GM21447 (cell line): ENCODE measurements at regions not wholly inside any gene's neighbourhood (a gene's known extent, or its start where the extent isn't known, plus 50 kb on each side); places are given as distances from the start of the nearest gene placed in this dataset.

Source experiments
- ATAC-seq: cut with Tn5 transposase; IDR thresholded peaks from one replicate; pipeline ENCODE4 v1.9.1; 2021; ENCODE audit not compliant: unreplicated experiment

DNA sequence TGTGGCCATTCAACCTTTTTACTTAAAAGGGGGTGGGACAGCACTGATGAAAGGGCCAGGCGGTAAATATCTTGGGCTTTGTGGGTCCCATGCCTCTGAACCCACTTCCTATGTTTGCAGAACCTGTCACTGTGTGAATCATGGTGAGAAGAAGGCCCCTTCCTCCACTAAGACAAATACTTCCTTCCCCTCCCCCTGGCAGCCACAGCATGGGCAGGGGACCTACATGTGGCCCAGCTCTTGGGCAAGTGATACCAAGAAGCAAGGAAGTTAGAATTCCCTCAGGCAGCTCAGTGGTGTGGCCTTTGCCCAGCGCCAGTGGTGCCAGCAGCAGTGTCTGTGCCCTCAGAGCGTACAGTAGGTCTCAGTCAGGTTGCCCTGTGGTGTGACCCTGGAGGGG, 168.6 kb downstream of the TRIM33 start:
- ATAC-seq = no peak

DNA sequence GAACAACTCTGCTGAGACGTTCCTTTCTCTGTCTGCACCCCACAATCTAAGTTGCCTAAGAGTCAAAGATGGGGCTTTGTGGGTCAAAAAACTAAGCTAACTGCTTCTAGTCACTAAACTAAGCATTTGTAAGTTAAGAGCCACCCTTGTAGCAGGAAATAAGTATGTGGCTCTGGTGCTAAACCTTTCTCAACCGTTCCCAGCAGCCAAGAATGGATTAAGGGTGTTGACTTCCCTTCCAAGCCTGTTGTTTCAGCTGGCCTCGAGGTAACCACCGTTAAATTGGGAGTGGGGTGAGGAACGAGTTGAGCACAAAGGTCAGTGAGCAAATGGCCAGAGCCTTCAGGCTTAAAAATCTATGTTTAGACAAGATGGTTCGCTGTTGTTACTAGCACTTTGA, 169.1 kb downstream of the TRIM33 start:
- no peak for ATAC-seq

DNA sequence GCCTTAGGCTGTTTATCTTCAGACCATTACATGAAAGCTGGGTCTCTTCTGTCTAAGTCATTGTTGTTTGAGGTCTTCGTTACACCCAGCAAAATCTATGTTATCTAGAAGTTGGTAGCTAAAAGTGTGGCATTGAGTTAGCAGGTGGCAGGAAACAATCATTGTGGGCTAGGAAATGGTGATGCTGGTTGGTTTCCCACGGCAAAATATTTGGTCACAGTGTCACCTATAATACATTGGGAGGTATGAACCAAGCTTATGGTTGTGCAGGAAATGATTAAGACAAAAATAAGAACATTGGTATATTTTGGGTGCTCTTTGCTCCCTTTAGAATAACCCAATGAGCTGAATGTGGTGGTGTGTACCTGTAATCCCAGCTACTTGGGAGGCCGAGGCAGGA, 169.7 kb downstream of the TRIM33 start:
- ATAC-seq = no peak

DNA sequence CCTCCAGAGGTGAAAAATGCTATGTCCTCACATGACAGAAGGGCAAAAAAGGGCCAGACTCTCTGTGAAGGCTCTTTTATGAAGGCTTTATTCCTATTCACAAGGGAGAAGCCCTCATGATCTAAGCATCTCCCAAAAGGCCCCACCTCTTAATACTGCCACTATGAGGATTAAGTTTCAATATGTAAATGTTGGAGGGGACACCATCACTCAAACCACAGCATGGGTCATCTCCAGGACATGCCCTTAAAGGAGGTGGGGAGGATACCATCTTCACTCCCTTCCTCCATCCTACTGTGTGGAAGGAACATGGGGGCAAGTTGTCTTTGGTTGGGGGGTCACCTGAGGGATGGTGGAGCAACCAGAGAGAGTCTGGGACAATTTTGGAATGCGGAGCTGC, 170.1 kb downstream of the TRIM33 start:
- ATAC-seq = no peak

DNA sequence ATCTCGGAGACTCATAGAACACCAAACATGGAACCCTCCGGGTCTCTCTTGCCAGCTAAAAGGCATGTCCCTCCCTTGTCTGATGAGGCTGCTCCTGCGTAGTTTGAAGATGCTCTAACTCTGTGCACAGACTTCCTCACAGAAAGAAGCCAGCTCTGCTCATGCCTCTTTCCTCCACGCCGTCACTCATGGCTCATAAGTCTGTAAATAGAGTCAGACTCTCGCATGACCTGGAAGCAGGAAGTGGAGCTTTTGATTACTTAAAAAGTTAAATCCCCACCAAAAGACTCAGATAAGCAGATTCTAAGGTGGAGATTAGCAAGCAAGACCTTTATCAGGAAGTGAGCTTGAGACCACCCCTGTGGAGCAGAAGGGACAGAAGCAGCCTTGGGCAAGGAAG, 171.6 kb downstream of the TRIM33 start:
- ATAC-seq = no peak

DNA sequence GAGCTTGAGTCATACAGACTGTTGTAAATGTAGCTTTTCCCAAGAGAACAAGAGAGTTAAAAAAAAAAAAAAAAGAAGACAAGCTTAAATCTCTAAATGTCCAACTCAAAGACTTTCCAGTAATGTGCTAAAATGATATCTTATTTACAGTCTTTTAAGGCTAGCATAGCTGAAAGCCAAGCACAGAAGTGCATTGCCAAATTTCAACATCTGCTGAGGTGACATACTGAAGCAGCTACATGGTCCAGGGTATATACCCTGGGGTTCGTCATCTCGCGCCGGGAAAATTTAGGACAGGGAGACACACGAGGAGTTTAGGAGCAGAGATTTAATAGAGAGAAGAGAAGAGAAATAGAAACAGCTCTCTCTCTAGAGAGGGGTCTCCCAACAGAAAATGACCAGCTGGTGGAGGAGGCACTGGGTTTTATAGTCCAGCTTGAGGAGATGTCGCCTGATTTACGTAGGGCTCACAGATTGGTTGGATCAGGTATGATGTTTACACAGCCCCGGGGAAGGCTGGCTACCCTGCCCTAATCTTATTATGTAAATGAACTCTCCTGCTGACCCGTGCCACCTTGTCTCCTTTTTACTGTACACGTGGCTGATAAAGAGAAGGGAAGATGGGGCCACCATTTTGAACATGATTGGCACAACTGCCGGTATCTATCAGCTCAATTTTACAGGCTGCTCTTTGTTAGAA, 172.7 kb downstream of the TRIM33 start:
- ATAC-seq = no peak

DNA sequence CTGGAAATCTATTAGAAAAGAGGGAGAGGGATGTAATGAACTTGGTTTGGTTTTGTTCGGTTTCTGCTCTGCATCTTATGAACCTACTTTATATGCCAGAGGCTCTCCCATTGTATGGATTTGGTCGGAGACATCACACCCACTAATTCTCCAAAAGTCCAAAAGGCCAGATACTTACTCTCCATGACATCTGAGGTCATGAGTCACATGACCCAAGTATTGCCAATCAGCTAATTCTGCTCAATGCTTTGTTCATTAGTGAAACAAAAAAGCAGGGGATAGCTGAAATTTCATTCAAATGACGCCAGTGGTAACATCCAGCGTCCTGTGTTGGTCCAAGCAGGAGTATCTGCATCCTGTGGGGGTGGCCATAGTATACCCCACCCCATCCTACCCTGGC, 173.6 kb downstream of the TRIM33 start:
- no peak for ATAC-seq

DNA sequence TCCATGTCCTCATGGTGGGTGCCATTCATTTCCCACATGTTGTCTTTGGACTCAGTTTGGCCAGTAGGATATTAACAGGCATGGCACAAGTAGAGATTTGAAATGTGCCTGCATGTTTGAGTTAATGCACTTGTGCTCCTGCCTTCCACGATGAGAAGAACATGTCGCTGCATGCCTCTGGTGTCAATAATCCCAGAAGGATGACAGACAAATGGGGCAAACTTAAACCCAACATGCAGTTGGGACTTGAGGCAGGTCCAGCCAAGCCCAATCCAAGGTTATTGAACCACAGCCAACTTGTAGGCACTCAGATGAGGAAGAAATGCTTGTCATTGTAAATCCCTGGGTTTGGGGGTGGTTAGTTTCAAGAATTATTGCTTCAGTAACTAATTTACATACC, 174.6 kb downstream of the TRIM33 start:
- ATAC-seq = no peak

DNA sequence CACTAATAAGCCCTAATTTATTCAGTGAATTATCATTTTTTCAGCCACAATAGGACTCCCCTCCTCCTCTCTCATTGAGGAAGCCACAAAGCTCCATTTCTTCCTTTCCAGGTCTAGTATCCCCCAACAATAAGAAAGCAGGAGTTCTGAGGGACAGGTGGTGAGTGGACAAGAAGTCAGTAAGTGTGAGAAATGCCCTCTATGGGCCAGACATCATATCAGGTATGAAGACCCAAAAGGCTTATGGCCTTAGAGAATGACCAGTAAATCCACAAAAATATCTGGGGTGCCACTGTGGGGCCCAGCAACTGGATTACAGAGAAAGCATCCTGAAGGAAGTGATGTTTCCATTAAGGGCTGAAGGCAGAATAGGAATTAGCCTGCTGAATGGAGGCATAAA, 175.7 kb downstream of the TRIM33 start:
- ATAC-seq = no peak

DNA sequence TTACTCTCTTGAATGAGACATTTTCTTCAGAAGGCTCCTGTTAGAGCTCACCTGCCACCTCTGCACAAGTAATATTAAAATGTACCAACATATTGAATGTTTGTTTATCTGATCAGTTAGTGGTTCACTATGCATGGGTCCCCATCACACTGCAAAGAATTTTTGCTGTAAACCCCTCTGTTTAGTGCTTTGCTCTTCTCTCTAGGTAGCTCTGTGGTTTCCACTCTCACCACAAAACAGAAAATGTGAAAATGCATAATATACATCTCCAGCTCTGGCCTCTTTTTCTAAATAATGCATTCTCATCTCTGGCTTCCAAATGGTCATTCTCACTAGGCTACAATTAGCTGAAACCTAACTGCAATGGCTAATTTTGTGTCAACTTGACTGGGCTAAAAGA, 176.7 kb downstream of the TRIM33 start:
- ATAC-seq = no peak

DNA sequence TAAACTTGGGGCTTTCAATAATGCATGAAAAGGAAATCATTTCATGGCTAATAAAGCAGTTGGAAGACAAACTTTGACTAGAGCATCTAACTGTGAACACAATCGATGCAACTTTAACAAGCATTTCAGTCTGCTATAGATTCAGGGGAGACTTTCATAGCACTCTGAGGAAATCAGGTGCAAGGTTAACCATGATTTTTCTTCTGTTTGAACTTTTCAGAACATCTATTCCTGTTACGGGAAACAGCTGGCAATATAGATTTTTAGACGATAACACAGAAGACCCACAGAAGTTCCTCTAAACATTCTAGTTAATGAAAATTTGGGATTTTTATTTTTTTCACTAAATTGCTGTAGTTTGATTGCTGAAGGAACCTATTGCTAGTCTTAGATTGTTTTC, 177.3 kb downstream of the TRIM33 start:
- ATAC-seq = no peak

DNA sequence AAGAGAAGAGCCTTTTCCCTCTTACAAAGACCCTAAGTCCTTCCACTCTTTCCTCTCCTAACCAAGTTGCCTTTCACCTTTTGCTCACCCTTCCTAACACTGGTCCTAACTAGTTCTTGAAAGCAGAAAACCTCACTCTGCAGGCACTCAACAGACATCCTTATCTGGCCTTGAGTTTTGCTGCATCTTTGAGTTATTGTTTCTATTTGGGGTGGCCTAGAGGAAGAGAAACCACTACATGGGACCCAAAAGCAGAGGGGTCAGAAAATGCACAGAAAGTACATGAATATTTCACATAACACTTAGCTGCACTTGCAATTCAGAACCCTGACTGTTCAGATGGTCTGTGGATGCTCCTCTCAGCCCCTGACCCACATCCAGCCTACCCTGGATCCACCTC, 178.3 kb upstream of the SYT6 start:
- ATAC-seq = no peak

DNA sequence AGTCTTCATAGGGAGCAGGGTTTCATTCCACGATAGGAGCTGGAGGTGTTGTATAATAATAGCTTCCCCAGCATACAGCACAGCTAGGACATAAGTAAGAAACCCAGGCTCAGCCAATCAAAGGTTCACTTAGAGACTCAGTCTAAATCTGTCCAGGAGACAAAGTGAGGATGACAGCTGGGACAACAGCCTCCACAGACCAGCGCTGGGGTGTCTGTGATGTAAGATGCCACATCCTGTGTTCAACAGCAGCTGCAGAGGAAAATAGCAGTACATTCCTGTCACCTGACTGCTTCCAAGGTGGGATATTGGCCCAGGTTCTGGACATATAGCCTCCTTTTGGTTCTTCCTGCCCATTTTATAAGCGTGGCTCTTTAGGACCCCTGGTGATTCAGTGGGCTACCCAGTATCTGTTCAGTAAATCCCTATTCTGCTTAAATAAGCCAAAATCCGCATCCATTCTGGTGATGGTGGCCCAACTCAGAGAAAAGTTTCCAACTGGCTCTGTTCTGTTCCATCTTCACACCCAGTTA, 176.8 kb upstream of the SYT6 start:
- ATAC-seq = no peak

DNA sequence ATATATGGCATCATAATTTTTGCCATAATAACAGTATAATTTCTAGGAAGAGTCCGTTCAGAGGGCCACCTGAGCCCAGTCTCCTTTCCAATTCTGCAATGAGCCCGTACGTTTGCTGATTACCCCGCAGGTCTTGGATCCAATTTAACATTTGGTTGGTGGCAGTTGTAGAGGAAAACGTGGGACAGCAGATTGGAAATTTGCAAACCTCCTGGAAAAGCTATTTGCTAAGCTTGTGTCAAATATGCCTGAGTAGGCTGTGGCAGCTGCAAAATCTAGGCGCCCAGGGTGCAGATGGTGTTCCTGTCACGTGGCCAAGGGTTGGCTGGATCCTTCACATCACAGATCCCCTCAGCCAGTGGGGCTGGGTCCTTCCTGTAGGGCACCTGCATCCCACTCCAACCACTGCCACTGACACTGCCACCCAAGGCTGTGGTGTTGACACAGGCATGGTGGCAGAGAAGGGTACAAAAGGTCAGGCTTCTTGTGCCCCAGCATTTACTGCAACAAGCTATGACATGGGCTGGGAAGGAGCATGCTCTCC, 174.8 kb upstream of the SYT6 start:
- no peak for ATAC-seq

DNA sequence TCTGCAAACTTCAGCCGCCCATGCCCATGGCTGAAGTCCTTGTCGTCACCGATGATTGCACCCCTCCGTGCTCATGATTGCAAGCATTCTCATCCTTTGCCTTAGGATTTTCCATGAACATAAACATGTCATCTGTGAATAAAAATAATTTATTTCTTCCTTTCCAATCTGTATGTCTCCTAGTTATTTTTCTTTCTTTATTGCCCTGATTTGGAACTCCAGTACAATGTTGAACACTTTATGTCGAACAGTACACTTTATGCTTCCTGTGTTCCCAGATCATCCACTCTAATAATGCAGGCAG, 170.9 kb upstream of the SYT6 start:
- ATAC-seq = no peak

DNA sequence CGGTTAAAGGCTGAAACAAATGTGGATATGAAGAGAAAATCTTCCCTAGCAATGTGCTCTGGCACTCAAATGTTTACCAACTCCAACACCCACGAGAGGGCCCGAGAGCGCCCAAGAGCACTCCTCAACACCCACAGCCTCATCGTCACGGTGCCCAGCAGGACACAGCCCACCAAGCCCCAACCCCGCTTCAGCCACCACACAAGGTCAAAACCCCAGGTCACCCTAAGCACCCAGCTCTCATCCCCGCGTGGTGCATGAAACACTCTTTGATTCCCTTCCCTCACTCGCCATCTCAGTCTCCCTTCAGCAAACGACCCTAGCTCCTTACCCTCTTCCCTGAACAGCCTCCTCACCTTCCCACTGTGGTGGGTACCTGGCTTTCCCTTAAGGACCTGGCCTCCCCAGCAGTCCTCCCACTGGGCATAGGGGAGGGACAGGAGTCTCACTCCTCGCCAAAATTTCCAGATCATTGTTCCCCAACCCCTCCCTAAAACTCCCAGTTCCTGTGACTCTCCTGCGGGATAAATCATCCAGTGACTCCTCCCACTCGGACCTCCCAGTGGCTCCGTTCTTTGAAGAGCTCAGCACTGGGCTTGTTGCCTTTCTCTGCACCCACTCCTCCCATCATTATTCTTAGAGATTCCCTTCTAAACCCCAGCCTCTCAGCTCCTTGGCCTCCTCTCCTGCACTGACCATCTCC, 170.4 kb upstream of the SYT6 start:
- ATAC-seq = no peak

DNA sequence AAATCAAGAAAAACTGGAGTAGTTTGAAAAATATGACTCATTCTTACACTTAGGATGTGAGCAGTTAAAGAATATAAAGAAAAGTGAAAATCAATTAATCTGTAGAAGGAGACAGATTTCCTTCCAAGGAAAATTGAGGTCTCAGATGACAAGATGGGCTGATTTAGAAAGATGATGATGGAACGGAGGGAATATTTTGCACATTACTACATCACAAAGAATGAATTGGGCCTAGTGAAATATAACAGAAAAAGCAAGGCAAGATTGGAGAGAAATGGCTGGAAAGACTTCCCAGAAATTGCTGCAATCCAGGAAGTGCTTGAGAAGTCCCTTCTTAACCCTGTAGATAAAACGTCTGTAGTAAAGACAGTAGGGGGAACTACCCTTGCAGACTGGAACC, 169.1 kb upstream of the SYT6 start:
- no peak for ATAC-seq

DNA sequence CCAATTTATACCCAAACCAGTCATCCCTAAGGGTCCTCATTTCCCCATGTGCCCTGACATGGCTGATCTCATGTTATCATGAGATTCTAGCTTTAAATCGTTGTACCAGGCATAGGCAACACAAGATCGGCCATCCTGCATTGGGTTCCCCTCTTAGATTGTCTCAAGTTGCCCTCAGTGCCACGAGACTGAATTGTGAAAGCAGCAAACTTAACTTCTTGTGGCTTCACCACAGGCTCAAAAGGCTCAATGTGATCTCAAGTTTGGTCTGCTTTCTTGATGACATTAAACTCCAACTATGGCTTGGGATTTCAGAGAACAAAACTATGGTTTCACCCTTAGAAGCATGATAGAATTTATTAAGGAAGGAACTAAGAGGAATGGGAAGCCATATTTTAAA, 168.5 kb upstream of the SYT6 start:
- ATAC-seq = no peak

DNA sequence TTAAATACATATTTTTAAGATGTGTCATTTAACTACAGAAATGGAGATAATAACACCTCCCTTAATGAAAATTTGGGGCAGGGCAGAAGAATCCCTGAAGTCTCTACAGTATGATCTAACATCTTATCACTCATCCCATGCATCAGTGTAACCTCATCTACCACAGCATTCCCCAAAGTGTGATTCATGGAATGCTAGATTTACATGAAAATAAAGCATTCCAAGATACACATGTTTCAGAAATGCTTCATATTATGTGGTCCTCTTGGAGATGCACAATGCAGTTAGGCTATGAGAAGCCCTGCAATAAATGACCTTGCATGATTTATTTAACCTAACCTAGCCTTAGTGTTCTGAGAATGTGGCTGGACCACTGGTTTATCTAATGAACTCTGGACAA, 166.9 kb upstream of the SYT6 start:
- no peak for ATAC-seq

DNA sequence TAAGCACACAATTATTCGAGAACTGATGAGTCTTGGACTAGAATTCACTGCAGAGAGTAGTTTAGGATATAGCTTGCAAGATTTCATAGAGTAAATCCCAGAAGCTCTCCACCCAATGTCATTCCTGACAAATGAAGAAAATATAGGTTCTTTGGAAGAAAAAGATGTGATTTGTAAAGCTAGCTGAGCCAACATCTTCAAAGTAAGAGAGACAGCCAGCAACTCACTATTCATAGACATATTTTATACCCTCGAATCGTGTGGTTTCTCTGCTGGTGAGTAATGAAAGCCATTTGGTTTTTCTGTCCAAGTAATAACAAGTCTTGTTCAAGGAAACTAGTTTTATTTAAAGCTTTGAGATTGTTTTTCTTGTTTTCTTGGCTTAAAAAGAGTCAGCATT, 165.7 kb upstream of the SYT6 start:
- ATAC-seq = no peak

DNA sequence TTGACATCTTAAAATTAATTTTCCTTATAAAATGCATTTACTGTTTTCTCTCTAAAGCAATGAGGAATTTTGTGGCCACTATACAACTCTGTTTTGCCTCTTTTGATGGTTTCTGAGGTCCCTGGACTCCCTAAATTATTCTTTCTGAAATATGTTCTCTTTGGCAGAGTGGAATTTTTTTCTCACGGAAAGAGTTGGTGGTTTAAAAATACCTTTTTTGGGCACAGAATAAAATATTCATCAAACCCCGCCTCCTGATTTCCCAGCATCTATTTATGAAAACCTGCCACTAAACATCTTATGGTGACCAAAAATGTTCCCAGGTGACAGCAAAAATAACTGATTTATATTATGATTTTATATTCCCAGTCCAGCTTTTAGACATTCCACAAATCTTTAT, 165.3 kb upstream of the SYT6 start:
- no peak for ATAC-seq

DNA sequence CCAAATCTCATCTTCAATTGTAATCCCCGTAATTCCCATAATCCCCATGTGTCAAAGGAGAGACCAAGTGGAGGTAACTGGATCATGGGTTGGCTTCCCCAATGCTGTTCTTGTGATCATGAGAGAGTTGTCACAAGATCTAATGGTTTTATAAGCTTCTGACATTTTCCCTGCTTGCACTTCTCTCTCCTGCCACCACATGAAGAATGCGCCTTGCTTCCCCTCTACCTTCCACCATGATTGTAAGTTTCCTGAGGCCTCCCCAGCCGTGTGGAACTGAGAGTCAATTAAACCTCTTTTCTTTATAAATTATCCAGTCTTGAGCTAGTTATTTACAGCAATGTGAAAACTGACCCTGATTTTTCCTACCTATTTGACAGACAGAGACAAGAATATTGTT, 162.5 kb upstream of the SYT6 start:
- no peak for ATAC-seq

DNA sequence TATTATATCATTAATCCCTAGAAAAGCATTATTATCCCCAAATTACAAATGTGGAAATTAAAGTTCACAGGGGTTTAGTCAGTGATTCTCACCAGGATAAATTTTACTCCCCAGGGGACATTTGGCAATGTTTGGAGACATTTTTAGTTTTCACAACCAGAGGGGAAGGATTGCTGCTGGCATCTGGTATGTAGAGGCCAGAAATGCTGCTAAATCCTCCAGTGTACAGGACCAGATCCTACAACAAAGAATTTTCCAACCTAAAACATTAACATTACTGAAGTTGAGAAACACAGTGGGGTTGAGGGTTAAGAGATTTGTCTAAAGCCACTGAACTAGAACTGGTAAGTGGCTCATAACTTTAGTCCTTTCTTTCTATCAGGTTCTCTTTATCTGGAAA, 162.0 kb upstream of the SYT6 start:
- no peak for ATAC-seq
